ENCODE measurements at regions not wholly inside any gene's neighbourhood (a gene's known extent, or its start where the extent isn't known, plus 50 kb on each side); places are given as distances from the start of the nearest gene placed in this dataset.

GRCh38 chr4:162874748-162875147 is 291.9 kb downstream of the NAF1 start:
- H3K4me3 ChIP-seq, result no peak overlapping the region
- no peaks in the 10 kb centered on the region for H3K36me3 ChIP-seq
- peaks cover 0 to 6% (median 0%) of the 10 kb centered on the region in 12 donors for H3K9me3 ChIP-seq
- TF ChIP-seq CTCF (IDR thresholded peaks at IDR 0.05), result no peak
- TF ChIP-seq POLR2A (IDR thresholded peaks at IDR 0.05), result no peak
- 65 to 73% (median 70%) methylated on average over 2 of the region's 2 CpGs for WGBS, 4 donors
- DNase-seq, result no peak
- no peaks in the 10 kb centered on the region for H3K27me3 ChIP-seq
- ATAC-seq, result no peak
- H3K4me1 ChIP-seq, result no peaks in the 10 kb centered on the region
- no peak overlapping the region for H3K27ac ChIP-seq
- intact Hi-C loops (cut with DNase I), result no loop called here

- no peaks in the 10 kb centered on the region for H3K4me1 ChIP-seq
Observed at GRCh38 chr4:162871990-162872389, 294.7 kb downstream of the NAF1 start.

GRCh38 chr4:162869157-162869556 is 297.5 kb downstream of the NAF1 start:
- ATAC-seq, result no peak
- H3K36me3 ChIP-seq, result no peaks in the 10 kb centered on the region
- no peak for TF ChIP-seq CTCF (IDR thresholded peaks at IDR 0.05)
- TF ChIP-seq POLR2A (IDR thresholded peaks at IDR 0.05), result no peak
- no peaks in the 10 kb centered on the region for H3K27me3 ChIP-seq
- no peak for DNase-seq
- peaks cover 0 to 12% (median 0%) of the 10 kb centered on the region in 12 donors for H3K9me3 ChIP-seq
- H3K4me1 ChIP-seq, result no peaks in the 10 kb centered on the region
- H3K4me3 ChIP-seq, result no peak overlapping the region
- H3K27ac ChIP-seq, result no peak overlapping the region
- intact Hi-C loops (cut with DNase I), result no loop called here

More at GRCh38 chr4:162871990-162872389, 294.7 kb downstream of the NAF1 start:
- Histone ChIP-seq H3K27me3 (no peaks in the 10 kb centered on the region), H3K4me3 (no peak overlapping the region), H3K27ac (no peak overlapping the region), H3K36me3 (no peaks in the 10 kb centered on the region), H3K9me3 (peaks cover 0 to 12% (median 0%) of the 10 kb centered on the region in 12 donors)
- ATAC-seq (no peak), DNase-seq (no peak)
- intact Hi-C loops (cut with DNase I), result no loop called here
- TF ChIP-seq POLR2A (IDR thresholded peaks at IDR 0.05) (no peak), CTCF (IDR thresholded peaks at IDR 0.05) (no peak)
- WGBS, 4 donors, result 41 to 62% (median 52%) methylated on average over 4 of the region's 4 CpGs

- Histone ChIP-seq H3K27me3 (no peaks in the 10 kb centered on the region), H3K36me3 (no peaks in the 10 kb centered on the region), H3K4me1 (no peaks in the 10 kb centered on the region), H3K27ac (no peak overlapping the region), H3K4me3 (no peak overlapping the region), H3K9me3 (peaks cover 0 to 12% (median 0%) of the 10 kb centered on the region in 12 donors)
- 78 to 90% (median 88%) methylated on average over 2 of the region's 2 CpGs for WGBS, 4 donors
- ATAC-seq (no peak), DNase-seq (no peak)
- TF ChIP-seq CTCF (IDR thresholded peaks at IDR 0.05) (no peak), POLR2A (IDR thresholded peaks at IDR 0.05) (no peak)
- intact Hi-C loops (cut with DNase I), result no loop called here
Observed at GRCh38 chr4:162866565-162866964, 300.1 kb downstream of the NAF1 start.
